Right lobe of liver (tissue), 6 donors: ENCODE measurements at regions not wholly inside any gene's neighbourhood (a gene's known extent, or its start where the extent isn't known, plus 50 kb on each side); places are given as distances from the start of the nearest gene placed in this dataset.

Experiments
- ATAC-seq, 4 donors: fragments of 200-7000 bp; cut with Tn5 transposase; one replicate each; pipeline ENCODE4 v1.9.1; 2020; ENCODE audit warnings: mild to moderate bottlenecking in 4 of 4, moderate library complexity in 4 of 4
- DNase-seq, 3 donors: peaks; one replicate each; pipeline ENCODE4 v3.0.0-alpha.2; 2020
- H3K27ac ChIP-seq, 3 donors: fragments of 200-600 bp; one replicate each; pipeline ENCODE4 v1.8.0; 2022
- H3K27me3 ChIP-seq, 2 donors: fragments of 200-600 bp; one replicate each; pipeline ENCODE4 v1.8.0; 2022
- H3K36me3 ChIP-seq, 4 donors: fragments of 200-600 bp; sonication (generic) in 1 of 4; one replicate each; pipeline versions ENCODE4 v1.5.1 to v1.8.0; 2017 to 2022; ENCODE audit warnings: control low read depth in 1 of 4
- H3K4me1 ChIP-seq, 4 donors: fragments of 200-600 bp; sonication (generic) in 1 of 4; one replicate each; pipeline versions ENCODE4 v1.5.1 to v1.8.0; 2017 to 2022; ENCODE audit warnings: control low read depth in 1 of 4
- H3K4me3 ChIP-seq, 3 donors: fragments of 200-600 bp; one replicate each; pipeline ENCODE4 v1.8.0; 2022
- H3K9me3 ChIP-seq, 4 donors: fragments of 200-600 bp; sonication (generic) in 1 of 4; one replicate each; pipeline versions ENCODE4 v1.5.1 to v1.8.0; 2017 to 2022; ENCODE audit warnings: control low read depth in 1 of 4
- POLR2A ChIP-seq: fragments of 450-650 bp; IDR thresholded peaks from one replicate; pipeline ENCODE4 v1.6.1; 2017; ENCODE audit warnings: antibody characterized with exemption, mild to moderate bottlenecking
- WGBS: methylation state at CpG from one replicate; pipeline ENCODE4 v1.1.6; 2018; ENCODE audit warnings: low coverage, low lambda C conversion rate; ENCODE audit not compliant: insufficient coverage; ENCODE audit errors: missing lambda C conversion rate; 5-methylcytosine and 5-hydroxymethylcytosine counted together
- intact Hi-C, 2 donors: fragments of 100-400 bp; cut with DNase I; formaldehyde crosslinking; loops; one replicate each; pipeline versions ENCODE4 v1.11.2 to v1.14.1; 2022
- TF ChIP-seq, protein P1 (sequence below), 4 donors: fragments of 200-600 bp in 3 of 4; fragments of 450-650 bp in 1 of 4; IDR thresholded peaks; one replicate each; pipeline versions ENCODE4 v1.5.1 to v1.8.0; 2016 to 2022; ENCODE audit warnings: antibody characterized with exemption in 4 of 4, mild to moderate bottlenecking in 2 of 4
- donor health status: DM: no; HTN: yes; CAD: no.
- donor health status: DM: no; HTN: no; CAD: no.
- donor health status: DM: no; HTN: no; CAD: no.
- donor health status: DM: no; HTN: yes; CAD: no.
- donor health status: DM: no; HTN: yes; CAD: no.

DNA sequence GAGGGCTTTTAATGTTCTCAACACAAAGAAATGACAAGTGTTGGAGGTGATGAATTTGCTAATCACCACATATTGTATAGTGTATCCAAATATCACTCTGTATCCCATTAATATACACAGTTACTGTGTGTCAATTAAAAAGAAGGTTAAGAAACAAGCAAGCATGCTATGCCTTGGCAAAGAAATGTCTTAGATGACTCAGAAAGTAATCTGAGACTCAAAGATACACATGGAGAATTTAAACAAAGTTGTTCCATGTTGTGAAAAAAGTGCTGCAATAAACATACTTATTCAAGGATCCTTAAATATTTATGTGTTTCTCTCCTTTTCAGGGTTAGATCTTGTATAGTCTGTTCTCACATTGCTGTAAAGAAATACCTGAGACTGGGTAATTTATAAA lies 300.9 kb downstream of the DHX35 start:
- intact Hi-C loops, result no loop called here

DNA sequence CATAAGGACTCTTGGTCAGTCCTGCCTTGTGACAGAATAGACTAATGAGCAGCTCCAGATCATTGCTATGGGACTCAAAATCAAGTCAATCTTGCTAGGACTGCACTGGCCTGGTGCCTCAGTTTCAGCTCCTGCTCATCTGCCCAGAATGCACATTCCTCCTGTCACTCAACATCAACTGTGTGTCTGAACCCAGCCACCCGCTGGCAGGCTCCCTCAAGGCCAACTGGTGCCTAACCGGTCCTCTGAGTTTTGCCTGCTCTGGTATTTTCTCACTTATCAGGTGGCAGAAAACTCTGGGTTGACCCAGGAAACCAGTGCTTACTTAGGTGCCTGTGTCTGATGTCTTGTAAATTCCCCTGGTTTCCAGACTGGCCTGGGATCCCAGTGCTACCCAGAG lies 297.7 kb downstream of the DHX35 start:
- Histone ChIP-seq H3K27ac (no peak overlapping the region), H3K27me3 (no peaks in the 10 kb centered on the region)
- WGBS, result no CpG with 5 or more reads among the region's 2 CpGs

More for the DNA sequence above, 300.9 kb downstream of the DHX35 start:
- no peak overlapping the region for H3K4me3 ChIP-seq
- no peaks in the 10 kb centered on the region for H3K4me1 ChIP-seq
- ATAC-seq (no peak), DNase-seq (no peak)
- H3K27ac ChIP-seq, result no peak overlapping the region
- TF ChIP-seq POLR2A, result no peak
- TF ChIP-seq, protein P1, sequence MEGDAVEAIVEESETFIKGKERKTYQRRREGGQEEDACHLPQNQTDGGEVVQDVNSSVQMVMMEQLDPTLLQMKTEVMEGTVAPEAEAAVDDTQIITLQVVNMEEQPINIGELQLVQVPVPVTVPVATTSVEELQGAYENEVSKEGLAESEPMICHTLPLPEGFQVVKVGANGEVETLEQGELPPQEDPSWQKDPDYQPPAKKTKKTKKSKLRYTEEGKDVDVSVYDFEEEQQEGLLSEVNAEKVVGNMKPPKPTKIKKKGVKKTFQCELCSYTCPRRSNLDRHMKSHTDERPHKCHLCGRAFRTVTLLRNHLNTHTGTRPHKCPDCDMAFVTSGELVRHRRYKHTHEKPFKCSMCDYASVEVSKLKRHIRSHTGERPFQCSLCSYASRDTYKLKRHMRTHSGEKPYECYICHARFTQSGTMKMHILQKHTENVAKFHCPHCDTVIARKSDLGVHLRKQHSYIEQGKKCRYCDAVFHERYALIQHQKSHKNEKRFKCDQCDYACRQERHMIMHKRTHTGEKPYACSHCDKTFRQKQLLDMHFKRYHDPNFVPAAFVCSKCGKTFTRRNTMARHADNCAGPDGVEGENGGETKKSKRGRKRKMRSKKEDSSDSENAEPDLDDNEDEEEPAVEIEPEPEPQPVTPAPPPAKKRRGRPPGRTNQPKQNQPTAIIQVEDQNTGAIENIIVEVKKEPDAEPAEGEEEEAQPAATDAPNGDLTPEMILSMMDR (IDR thresholded peaks at IDR 0.05), result no peak
- no peaks in the 10 kb centered on the region for H3K27me3 ChIP-seq
- no peaks in the 10 kb centered on the region for H3K9me3 ChIP-seq
- no peaks in the 10 kb centered on the region for H3K36me3 ChIP-seq

DNA sequence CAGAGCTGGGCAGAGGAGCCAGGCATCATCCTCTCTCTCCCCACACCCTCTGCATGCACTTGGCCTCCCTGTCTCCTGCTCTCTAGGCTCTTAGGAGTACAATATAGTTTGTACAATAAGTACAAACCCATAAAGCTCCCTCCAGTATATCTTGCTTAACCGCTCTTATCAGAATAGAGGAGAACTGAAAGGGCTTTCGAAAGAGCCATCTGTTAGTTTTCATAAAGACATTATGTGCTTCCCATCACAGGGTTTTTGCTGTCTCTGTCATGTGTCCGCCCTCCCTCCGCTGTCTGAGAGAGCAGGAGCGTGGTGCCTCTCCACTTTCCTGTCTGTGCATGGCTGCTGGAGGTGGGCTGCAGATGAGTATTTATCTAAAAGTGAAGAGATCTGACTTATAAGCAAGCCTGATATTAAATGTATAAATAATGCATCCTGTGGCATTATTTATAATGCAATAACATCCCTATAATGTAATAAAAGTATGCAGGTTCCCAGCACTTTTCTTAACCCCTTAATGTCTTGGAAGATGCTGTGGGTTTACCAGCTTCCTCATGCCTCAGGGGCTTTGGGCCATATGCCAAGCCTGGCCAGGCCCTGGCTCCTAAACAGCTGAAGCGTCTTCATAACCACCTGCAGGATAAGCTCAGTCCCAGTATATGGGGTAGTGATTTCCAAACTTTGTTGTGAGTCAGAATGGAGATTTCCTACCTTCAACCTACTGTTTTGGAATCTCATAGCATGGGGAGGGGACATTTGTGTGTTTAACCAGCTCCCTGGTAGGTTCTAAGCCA lies 297.1 kb downstream of the DHX35 start:
- intact Hi-C loops, result no loop called here
- Histone ChIP-seq H3K4me3 (no peak overlapping the region), H3K9me3 (no peaks in the 10 kb centered on the region), H3K36me3 (no peaks in the 10 kb centered on the region), H3K4me1 (no peaks in the 10 kb centered on the region), H3K27me3 (no peaks in the 10 kb centered on the region), H3K27ac (no peak overlapping the region)
- 54% methylated on average over 5 of the region's 6 CpGs for WGBS
- ATAC-seq, result no peak
- DNase-seq, result no peak
- no peak for TF ChIP-seq POLR2A
- TF ChIP-seq, protein P1 (IDR thresholded peaks at IDR 0.05), result no peak

More for the DNA sequence above, 297.7 kb downstream of the DHX35 start:
- Histone ChIP-seq H3K36me3 (no peaks in the 10 kb centered on the region), H3K4me3 (no peak overlapping the region), H3K4me1 (no peaks in the 10 kb centered on the region), H3K9me3 (no peaks in the 10 kb centered on the region)
- no peak for ATAC-seq
- no peak for TF ChIP-seq POLR2A
- TF ChIP-seq, protein P1 (IDR thresholded peaks at IDR 0.05), result no peak
- intact Hi-C loops, result no loop called here
- DNase-seq, result no peak

DNA sequence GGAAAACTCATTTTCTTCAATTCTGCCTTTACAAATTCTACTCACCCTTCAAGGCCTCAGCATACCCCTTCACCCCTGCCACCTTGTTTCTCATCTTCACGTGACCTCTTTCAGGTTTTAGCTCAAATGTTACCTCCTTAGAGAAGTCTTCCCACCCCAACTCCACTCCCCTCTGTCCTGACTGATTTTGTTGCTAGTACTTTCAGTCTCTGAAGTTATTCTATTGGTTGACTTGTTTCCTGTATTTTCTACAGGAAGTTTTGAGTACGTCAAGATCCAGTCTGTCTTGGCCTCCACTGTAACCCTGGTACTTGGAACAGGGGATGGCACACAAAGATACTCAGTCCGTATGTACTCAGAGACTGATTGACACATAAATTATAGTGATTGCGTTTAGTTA lies 296.1 kb downstream of the DHX35 start:
- H3K36me3 ChIP-seq, result no peaks in the 10 kb centered on the region
- no peaks in the 10 kb centered on the region for H3K9me3 ChIP-seq
- no peak overlapping the region for H3K4me3 ChIP-seq
- H3K27me3 ChIP-seq, result no peaks in the 10 kb centered on the region
- no peaks in the 10 kb centered on the region for H3K4me1 ChIP-seq
- no peak for DNase-seq
- ATAC-seq, result no peak
- H3K27ac ChIP-seq, result no peak overlapping the region
- WGBS, result 58% methylated on average over 4 of the region's 4 CpGs
- intact Hi-C loops, result no loop called here
- no peak for TF ChIP-seq POLR2A
- TF ChIP-seq, protein P1 (IDR thresholded peaks at IDR 0.05), result no peak
